ENCODE measurements at regions not wholly inside any gene's neighbourhood (a gene's known extent, or its start where the extent isn't known, plus 50 kb on each side); places are given as distances from the start of the nearest gene placed in this dataset.

DNA sequence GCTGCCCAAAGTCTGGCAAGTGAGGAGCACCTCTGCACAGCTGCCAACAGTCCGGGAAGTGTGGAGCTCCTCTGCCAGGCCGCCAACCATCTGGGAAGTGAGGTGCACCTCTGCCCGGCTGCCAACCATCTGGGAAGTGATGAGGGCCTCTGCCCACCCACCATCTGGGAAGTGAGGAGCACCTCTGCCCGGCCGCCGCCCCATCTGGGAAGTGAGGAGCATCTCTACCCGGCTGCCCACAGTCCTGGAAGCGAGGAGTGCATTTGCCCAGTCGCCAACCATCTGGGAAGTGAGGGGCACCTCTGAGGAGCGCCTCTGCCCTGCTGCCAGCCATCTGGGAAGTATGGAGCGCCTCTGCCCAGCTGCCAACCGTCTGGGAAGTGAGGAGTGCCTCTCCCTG, 893.7 kb downstream of the TYW1 start:
- no peak for DNase-seq (ENCODE audit: low read depth)
- TF ChIP-seq, protein P1, sequence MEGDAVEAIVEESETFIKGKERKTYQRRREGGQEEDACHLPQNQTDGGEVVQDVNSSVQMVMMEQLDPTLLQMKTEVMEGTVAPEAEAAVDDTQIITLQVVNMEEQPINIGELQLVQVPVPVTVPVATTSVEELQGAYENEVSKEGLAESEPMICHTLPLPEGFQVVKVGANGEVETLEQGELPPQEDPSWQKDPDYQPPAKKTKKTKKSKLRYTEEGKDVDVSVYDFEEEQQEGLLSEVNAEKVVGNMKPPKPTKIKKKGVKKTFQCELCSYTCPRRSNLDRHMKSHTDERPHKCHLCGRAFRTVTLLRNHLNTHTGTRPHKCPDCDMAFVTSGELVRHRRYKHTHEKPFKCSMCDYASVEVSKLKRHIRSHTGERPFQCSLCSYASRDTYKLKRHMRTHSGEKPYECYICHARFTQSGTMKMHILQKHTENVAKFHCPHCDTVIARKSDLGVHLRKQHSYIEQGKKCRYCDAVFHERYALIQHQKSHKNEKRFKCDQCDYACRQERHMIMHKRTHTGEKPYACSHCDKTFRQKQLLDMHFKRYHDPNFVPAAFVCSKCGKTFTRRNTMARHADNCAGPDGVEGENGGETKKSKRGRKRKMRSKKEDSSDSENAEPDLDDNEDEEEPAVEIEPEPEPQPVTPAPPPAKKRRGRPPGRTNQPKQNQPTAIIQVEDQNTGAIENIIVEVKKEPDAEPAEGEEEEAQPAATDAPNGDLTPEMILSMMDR (IDR thresholded peaks at IDR 0.05; ENCODE audit: insufficient read depth, low read depth, low read length, missing control alignments): no peak
- no peak overlapping the region for H3K4me3 ChIP-seq (ENCODE audit: low read depth, low read length)

DNA sequence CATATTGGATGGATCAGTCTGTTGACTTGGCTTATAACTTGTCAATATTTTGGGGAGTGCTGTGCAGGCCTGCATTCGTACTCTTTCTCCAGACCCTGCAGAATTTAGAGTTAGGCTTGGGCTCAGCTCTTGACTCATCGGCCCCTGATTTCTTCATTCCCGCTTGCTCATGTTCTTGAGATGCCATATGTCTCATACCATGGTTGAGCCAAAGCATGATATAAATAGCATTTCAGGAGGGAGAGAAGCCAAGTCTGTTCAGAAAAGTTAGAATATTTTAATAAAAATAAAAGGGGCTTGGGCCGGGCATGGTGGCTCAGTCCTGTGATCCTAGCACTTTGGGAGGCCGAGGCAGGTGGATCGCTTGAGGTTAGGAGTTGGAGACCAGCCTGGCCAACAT, 898.1 kb downstream of the TYW1 start:
- DNase-seq (ENCODE audit: low read depth): no peak
- TF ChIP-seq, protein P1 (IDR thresholded peaks at IDR 0.05; ENCODE audit: insufficient read depth, low read depth, low read length, missing control alignments): no peak
- H3K4me3 ChIP-seq (ENCODE audit: low read depth, low read length): no peak overlapping the region

DNA sequence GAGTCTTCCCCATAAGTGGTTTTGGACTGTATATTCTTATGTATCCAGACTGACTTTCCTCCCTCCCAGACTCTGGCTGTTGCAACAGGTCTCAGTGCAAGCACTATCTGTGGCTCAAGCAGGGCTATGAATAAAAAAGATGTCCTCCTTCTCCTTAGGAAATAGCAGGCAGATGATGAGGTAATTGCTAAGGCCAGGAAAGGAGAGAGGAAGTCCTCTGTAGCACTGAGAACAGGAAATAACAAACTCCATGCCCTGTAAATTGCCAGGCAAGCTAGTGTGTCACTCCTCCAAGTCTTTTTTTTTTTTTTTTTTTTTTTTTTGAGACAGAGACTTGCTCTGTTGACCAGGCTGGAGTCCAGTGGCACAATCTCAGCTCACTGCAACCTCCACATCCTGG, 900.1 kb downstream of the TYW1 start:
- TF ChIP-seq, protein P1 (IDR thresholded peaks at IDR 0.05; ENCODE audit: insufficient read depth, low read depth, low read length, missing control alignments): no peak
- H3K4me3 ChIP-seq (ENCODE audit: low read depth, low read length): no peak overlapping the region
- no peak for DNase-seq (ENCODE audit: low read depth)

DNA sequence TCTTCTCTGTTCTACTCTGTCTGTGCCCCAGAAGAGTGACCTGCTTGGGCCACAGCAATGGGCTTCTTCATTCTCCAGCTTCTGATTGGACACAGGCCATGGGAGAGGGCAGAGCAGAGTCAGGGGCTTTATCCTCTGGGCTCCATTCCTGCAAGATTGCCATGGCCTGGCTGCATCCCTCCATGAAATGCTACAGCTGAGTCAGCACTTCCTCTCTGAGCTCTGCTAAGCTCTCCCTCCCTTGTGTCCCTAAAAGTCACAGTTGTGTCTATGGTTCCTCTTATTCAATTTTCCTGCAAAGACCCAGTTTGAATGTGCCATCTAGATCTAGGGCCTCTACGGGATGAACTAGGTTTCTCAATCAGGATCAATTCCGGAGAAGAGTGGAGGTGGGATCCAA, 903.8 kb downstream of the TYW1 start:
- TF ChIP-seq, protein P1 (IDR thresholded peaks at IDR 0.05; ENCODE audit: insufficient read depth, low read depth, low read length, missing control alignments): no peak
- DNase-seq (ENCODE audit: low read depth): no peak
- H3K4me3 ChIP-seq (ENCODE audit: low read depth, low read length): no peak overlapping the region

DNA sequence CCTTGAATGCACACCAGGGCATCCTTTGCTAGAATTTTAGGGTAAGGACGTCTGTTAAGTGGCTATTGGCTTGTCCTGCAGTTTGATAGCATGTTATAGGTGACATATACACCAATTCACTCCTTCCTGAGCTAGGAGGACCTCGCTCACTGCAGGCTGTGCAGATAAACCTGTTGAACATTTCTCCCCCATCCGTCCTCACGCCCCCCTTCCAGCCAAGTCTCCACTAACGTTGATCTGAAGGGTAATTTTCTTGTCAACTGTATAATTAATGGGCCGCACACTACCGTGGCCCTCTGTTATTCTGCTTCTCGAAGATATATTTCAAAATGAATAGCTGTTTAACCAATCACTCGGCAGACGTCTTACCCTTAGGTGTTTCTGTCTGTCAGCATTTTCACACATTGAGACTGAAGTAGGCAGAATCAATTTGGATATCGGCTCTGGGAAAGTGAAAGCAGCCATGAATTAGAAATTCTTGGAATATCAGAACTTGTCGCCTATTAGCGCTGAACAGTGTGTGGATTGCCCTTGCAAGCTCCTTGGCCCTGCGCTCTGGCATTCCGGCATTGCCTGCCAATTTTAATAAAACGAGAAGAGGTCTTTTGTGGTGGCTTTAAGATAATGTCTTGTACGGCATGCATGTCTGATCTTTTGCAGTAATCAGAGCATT, 905.3 kb downstream of the TYW1 start:
- H3K4me3 ChIP-seq (ENCODE audit: low read depth, low read length): no peak overlapping the region
- no peak for DNase-seq (ENCODE audit: low read depth)
- TF ChIP-seq, protein P1 (IDR thresholded peaks at IDR 0.05; ENCODE audit: insufficient read depth, low read depth, low read length, missing control alignments): no peak

DNA sequence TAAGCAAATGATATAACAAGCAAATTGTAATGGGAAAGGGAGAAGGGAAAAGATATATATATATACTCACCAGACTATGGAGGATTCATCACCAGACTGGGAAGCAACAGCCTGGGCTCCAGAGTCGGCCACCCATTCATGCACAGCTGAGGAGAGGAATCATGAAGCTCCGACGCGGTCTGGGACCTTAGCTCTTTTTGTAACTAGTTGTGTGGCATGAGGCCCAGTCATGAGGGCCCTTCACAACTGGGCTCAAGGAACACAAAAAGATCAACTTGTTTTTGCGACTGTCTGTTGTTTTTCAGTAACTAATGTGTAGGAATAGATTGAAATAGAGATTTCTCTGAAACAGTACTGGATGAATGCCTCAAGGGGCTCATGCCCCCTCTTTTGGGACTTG, 911.2 kb downstream of the TYW1 start:
- DNase-seq (ENCODE audit: low read depth): no peak
- no peak overlapping the region for H3K4me3 ChIP-seq (ENCODE audit: low read depth, low read length)
- TF ChIP-seq, protein P1 (IDR thresholded peaks at IDR 0.05; ENCODE audit: insufficient read depth, low read depth, low read length, missing control alignments): no peak

DNA sequence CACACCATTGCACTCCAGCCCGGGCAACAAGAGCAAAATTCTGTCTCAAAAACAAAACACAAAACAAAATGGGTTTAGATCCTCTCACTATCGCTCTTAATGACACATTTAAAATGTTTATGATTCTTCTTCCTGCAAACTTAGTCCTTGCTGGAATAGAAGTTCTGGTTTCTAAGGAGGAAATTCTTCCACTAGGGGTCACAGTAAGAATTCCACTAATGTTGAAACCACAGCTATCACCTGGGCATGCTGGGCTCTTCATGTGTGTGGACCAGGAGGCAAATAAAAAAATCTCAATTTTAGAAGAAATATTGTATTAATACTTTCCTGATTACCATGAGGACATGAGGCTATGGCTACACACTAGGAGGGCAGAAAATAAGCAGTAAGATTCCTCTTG, 915.8 kb downstream of the TYW1 start:
- no peak overlapping the region for H3K4me3 ChIP-seq (ENCODE audit: low read depth, low read length)
- TF ChIP-seq, protein P1 (IDR thresholded peaks at IDR 0.05; ENCODE audit: insufficient read depth, low read depth, low read length, missing control alignments): no peak
- no peak for DNase-seq (ENCODE audit: low read depth)

Measured in GM12865 (cell line).